Activated naive CD4-positive, alpha-beta T cell treated with anti-CD3 and anti-CD28 coated beads, Interleukin-2, amount 50 U/mL, for 16 hours (primary cell): ENCODE measurements at regions not wholly inside any gene's neighbourhood (a gene's known extent, or its start where the extent isn't known, plus 50 kb on each side); places are given as distances from the start of the nearest gene placed in this dataset.
"Not testable (repeated sequence)": the region's sequence is repeated elsewhere in the genome, so short reads cannot be mapped to it uniquely, and the experiment has no call there.

ENCODE experiments used
- DNase-seq: peaks from one replicate; pipeline ENCODE4 v3.0.0-alpha.2; 2020

DNA sequence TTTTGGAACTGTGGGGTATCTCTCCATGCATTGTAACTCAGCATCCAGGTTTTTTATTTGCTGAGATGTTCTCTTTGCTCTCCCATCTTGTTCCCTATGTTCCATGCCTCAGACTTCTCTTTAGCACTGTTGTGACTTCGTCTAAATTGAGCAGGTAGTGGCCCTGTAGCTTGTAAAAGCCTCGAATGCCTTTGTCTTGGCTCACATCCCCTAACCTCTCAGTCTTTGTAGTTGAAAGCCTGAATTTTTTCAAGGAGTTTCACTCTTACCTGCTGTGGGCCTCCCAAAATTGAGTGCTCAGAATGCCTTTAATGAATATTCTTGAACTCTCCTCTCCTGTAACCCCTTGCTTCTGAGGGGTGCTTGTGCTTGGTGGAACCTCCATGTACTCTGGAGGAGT lies 1137.3 kb downstream of the REEP3 start:
- no peak for DNase-seq

DNA sequence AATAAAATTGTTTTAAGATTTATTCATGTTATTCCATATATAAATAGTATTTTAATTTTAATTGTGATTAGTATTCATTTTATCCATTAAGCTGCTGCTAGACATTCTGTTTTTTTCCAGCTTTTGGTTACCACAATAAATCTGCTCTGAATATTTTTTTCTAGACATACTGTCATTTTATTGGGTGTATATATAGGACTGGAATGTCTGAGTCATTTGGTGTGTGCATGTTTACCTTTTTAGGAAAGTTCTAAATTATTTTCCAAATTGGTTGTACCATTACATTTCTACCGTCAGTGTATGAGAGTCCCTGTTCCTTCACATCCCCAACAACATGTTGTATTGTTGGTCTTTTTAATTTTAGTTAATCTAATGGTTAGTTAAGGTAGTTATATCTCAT lies 1138.1 kb downstream of the REEP3 start:
- no peak for DNase-seq

DNA sequence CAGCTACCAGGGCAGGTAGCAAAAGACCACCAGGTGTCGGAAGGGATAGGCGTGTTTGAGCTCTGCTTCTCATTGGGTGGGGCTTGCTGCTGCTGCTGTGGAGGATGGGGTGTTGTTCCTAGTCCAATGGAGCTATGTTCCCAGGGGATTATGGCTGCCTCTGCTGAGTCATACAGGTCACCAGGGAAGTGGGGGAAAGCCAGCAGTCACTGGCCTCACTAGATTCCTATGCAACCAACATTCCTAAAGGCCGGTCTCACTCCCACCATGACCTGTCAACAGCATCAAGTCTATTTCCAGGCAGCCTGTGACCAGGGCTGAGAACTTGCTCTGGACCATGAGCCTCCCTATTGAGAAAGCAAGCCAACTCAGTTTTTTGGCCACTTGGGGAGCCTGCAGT lies 1160.8 kb downstream of the REEP3 start:
- no peak for DNase-seq

DNA sequence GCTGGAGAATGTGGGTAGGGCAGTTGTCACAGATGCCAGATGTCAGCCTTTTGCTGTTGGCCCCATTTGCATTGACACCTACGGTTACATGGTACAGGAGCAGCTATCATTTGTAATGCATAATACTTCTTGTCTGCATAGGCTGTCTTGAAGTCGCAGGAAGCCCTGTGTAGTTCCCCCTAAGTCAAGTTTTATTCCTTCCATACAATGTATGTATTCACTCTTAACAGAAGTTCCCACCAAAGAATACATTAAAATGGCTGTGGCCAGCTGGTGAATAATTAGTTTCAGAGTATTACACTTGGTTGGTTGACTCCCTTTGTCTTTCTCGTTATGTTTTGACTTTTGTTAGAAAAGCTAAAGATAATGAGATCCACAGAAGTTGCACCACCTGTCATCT lies 1169.0 kb downstream of the REEP3 start:
- no peak for DNase-seq

- no peak for DNase-seq
Measured at GRCh38 chr10:64699244-64699643, 1178.0 kb downstream of the REEP3 start.

DNA sequence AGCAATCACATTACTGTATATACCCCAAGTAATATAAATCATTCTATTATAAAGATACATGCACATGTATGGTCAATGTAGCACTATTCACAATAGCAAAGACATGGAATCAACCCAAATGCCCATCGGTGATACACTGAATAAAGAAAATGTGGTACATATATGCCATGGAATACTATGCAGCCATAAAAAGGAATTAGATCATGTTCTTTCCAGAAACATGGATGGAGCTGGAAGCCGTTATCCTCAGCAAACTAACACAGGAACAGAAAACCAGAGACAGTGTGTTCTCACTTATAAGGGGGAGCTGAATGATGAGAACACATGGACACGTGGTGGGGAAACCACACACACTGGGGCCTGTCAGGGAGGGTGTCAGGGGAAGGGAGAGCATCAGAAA lies 1180.9 kb downstream of the REEP3 start:
- not testable (repeated sequence) for DNase-seq

GRCh38 chr10:64708884-64709681 lies 1187.9 kb downstream of the REEP3 start:
- no peak for DNase-seq

DNA sequence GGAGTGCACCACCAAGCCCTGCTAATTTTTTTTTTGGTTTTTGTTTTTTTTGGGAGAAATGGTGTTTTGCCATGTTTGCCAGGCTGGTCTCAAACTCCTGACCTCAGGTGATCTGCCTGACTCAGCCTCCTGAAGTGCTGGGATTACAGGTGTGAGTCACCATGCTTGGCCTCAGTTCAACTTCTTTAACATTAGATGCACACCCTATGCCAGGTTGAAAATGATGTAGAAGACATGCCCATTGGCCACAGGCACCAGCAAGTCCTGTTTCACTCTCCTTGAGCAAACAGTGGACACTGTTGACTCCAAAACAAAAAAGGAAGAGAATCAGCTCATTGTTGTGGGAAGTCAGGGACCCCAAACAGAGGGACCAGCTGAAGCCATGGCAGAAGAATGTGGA lies 1205.3 kb downstream of the REEP3 start:
- DNase-seq, result no peak

DNA sequence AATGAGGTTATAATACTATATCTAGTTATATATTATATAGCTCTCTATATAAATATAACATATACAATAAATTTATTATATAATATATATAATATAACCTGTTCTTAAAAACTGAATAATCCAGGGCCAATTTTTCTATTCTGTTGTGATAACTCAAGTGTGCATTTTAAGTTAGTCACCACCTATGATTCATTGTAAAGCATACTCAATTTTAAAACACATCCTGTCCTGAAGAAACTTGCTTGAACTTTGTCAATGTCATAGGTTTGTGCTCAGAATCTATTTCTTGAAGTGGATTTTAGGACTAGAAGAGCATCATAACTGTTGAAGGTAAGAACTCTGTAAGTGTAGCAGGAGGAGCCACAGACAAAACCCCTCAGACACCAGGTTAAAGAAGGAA lies 1209.8 kb downstream of the REEP3 start:
- no peak for DNase-seq

DNA sequence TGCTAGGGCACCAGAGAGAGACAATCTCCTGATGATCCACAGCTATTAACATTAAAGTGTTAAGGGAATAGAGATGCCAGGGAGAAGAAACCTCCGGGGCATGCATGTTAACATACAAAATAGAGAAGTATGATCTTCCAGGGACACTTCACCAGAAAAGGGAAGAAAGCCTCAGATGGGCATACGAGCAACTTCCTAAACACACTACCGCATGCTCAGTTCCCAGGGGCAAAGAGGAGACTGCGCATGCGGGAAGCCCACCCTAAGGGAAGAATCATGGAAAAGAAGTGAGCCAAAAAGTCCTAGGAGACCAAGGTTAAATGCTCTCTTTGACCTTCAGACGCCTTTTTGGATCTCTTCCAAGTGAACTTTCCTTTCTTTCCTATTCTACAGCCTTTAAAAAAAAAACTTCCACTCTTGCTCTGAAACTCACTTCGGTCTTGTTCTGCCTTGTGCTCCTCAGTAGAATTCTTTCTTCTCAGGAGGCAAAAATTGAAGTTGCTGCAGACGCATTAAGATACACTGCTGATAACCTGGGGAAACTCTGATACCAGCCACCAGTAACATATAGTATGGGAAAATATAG lies 1211.3 kb downstream of the REEP3 start:
- no peak for DNase-seq

- no peak for DNase-seq
Measured at GRCh38 chr10:64733980-64734379, 1212.8 kb downstream of the REEP3 start.

DNA sequence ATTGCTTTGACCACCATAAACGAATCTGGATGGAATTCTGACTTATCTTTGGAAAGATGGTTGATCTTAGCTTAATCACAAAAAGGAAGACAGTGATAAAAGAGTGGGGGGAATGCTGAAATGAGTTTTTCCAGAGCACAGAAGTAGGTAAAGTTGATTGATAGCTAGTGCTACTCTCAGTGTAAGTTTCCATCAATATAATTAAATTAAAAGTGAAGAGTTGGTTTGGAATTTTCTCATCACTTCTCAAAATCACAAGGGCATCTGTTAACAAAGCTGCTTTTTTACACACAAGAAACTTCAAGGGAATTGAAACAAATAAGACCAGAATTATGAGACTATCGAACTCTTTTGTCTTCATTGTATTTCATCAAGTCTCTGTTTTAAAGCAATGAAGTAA lies 1217.3 kb downstream of the REEP3 start:
- no peak for DNase-seq

DNA sequence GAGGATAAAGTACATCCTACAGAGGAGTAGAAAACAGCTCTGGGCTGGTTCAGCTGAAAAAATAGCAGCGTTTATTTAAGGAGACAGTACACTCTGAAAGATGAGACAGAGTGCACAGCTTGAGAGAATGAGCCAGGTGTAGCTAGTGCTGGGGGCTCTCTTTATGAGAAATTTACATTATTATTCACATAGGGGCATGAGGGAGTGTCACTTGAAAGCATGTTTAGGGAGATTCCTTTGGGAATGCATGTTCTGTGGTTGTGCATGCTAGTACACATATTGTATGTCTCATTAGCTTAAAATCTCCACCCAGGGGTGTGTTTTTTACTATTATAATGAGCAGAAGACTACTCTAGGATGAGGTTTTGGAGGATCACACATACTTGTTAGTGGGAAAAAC lies 1224.4 kb downstream of the REEP3 start:
- DNase-seq, result no peak

DNA sequence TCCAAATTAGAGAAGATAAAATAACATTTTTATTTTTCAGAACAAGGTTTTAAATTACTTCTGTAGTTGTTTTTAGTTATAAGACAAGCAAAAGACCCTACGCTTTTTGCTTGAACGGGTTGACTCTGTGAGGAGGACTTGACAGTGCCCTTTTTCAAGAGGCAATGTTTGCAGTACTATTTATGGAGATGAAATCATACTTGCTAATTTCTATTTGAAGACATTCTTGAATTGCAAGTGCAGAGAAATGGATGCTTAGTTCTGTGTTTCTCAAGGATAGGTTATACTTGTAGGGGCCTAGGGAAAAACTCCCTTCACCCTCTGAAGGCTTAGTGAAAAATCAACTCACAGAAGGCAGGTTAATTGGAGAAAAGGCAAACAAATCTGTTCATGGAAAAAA lies 1229.5 kb downstream of the REEP3 start:
- DNase-seq, result no peak

DNA sequence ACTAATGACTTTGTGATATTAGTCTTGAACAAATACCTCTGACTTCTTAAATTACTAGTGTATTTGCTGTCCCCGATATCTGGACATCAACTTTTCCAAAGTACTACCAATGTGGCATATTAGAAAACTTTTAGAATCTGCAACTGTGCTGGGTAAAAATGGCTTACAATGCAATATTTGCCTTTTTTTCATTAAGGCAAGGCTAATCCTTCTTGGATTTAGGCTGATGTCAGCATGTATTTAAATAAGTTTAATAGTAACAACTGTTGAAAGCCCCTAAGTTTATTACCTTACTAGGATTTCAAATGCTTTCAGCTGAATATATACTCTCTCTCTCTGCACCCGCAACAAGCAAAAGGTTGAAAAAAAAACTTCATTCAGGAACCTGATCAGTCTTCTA lies 1232.3 kb downstream of the REEP3 start:
- DNase-seq, result no peak

DNA sequence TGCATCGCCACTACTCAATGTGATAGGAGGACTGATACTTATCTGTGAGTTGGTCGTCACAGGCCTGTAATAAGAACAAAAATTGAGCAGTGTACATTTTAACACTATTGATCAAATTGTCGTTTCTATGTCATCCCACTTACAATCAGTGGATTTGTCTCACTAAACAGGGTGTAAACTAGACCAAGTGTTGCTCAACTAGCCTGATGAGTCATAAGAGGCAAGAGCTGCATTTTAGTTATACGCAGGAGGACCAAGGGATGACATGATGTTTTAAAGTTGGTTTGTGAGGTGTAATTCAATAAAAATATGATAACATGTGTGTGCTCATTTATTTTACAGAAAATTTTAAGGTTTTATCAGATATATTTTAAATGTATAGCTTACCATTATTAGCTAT lies 1239.2 kb downstream of the REEP3 start:
- DNase-seq, result no peak

- no peak for DNase-seq
Measured at GRCh38 chr10:64762861-64763260, 1241.7 kb downstream of the REEP3 start.

DNA sequence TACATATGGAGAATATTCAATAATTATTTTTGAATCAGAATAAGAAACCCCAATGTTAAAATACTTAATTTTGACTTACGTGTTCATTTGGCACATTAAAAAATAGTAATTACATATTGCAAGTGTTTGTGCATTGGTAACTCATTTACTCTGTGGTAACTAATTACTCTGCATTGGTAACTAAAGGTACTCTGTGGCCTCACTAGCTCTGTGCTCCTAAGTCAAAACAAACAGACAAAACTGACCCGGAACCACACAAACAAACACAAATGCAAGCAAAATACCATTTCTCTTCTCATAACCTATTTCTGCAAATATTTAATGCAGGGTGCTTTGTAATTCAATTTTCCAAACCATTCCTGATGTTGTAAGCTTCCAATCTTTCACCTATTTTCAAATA lies 1244.3 kb downstream of the REEP3 start:
- no peak for DNase-seq

- no peak for DNase-seq
Measured at GRCh38 chr10:64771253-64772050, 1250.3 kb downstream of the REEP3 start.

- no peak for DNase-seq
Measured at GRCh38 chr10:64773357-64773756, 1252.2 kb downstream of the REEP3 start.

DNA sequence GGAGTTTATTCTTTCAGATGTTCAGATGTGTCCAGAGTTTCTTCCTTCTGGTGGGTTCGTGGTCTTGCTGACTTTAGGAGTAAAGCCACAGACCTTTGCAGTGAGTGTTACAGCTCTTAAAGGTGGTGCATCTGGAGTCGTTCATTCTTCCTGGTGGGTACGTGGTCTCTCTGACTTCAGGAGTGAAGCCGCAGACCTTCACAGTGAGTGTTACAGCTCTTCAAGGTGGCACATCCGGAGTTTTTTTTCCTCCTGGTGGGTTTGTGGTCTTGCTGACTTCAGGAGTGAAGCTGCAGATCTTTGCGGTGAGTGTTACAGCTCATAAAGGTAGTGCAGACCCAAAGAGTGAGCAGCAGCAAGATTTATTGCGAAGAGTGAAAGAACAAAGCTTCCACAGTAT lies 1263.2 kb downstream of the REEP3 start:
- not testable (repeated sequence) for DNase-seq

DNA sequence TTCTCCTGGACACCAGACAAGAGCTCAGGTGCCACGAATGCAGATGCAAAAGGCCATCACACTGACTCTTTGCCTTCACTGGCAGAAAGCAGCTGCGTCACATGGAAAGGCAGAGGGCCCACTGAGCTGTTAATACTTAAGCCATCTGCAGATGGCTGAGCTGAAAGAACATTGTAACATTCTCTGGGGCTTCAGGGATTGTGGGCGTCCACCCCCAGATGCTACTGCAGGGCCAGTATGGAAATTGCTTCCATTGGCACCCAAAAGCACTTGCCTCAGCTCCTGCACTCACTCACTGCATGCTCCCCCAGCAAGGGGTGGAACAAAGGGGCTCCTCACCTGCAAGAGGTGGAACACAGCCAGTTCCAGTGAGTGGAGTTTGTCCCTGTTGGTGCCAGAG lies 1264.6 kb downstream of the REEP3 start:
- DNase-seq, result no peak

DNA sequence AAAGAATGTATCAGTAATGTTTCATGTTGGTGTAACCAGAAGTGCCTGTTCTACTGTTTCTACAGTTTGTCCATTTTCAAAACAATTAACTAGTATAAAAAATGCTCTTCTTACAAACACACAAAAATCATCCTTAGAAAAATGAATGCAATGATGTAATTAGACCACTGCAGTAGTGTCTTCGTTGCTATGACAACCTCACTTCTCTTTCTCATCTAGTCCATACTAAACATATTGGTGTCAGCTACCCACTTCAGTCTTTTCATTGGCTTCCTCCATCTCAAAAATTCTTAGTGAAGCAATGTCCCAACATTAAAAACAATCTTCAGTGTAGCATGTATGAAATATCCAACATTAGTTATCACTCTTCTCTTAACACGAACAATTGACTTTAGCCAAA lies 1265.8 kb downstream of the REEP3 start:
- DNase-seq, result no peak

- no peak for DNase-seq
Measured at GRCh38 chr10:64795847-64796246, 1274.6 kb downstream of the REEP3 start.
